Mesenchymal stem cell (in vitro differentiated cells and primary cell): ENCODE measurements at regions not wholly inside any gene's neighbourhood (a gene's known extent, or its start where the extent isn't known, plus 50 kb on each side); places are given as distances from the start of the nearest gene placed in this dataset.
A peak's percentile ranks its signal among the peaks of the same experiment; 100 is the strongest.

Experiments
- DNase-seq: peaks from one replicate; pipeline ENCODE4 v3.0.0-alpha.2; 2013
- H2AFZ ChIP-seq: one replicate; pipeline ENCODE4 v1.6.1; 2013; ENCODE audit warnings: low read depth, mild to moderate bottlenecking, control low read depth, inconsistent platforms, low read length, moderate library complexity
- H2AK5ac ChIP-seq: 2 replicates; pipeline ENCODE4 v1.6.1; 2013; ENCODE audit warnings: low read length, moderate library complexity, mild to moderate bottlenecking, inconsistent platforms; ENCODE audit not compliant: severe bottlenecking
- H2BK120ac ChIP-seq: one replicate; pipeline ENCODE4 v1.6.1; 2013; ENCODE audit warnings: low read depth, mild to moderate bottlenecking, inconsistent platforms, low read length, moderate library complexity
- H2BK12ac ChIP-seq, 2 experiments: one replicate each; pipeline ENCODE4 v1.6.1; 2013; ENCODE audit warnings: inconsistent platforms in 2 of 2, low read length in 2 of 2, mild to moderate bottlenecking in 2 of 2, moderate library complexity in 2 of 2, control low read depth in 1 of 2
- H2BK15ac ChIP-seq: one replicate; pipeline ENCODE4 v1.6.1; 2013; ENCODE audit warnings: mild to moderate bottlenecking, low read depth, inconsistent platforms; ENCODE audit not compliant: poor library complexity, severe bottlenecking
- H2BK5ac ChIP-seq: 2 replicates; pipeline ENCODE4 v1.6.1; 2013; ENCODE audit warnings: low read depth, mild to moderate bottlenecking, low read length, control low read depth, inconsistent platforms; ENCODE audit not compliant: poor library complexity, severe bottlenecking
- H3K14ac ChIP-seq, 2 experiments: one replicate each; pipeline ENCODE4 v1.6.1; 2013; ENCODE audit warnings: inconsistent platforms in 2 of 2, low read length in 2 of 2, control low read depth in 1 of 2, mild to moderate bottlenecking in 1 of 2, moderate library complexity in 1 of 2
- H3K18ac ChIP-seq, 2 experiments: one replicate each; pipeline ENCODE4 v1.6.1; 2013; ENCODE audit warnings: inconsistent platforms in 2 of 2, low read length in 2 of 2, control low read depth in 1 of 2, low read depth in 1 of 2, mild to moderate bottlenecking in 1 of 2
- H3K23ac ChIP-seq, 2 experiments: one replicate each; pipeline ENCODE4 v1.6.1; 2013; ENCODE audit warnings: inconsistent platforms in 2 of 2, low read length in 2 of 2, mild to moderate bottlenecking in 2 of 2, moderate library complexity in 2 of 2, control low read depth in 1 of 2
- H3K27ac ChIP-seq: 2 replicates; pipeline ENCODE4 v1.5.1; 2013; ENCODE audit warnings: mild to moderate bottlenecking, moderate library complexity, low read length, control low read depth, inconsistent platforms; ENCODE audit not compliant: poor library complexity, severe bottlenecking
- H3K27me3 ChIP-seq, 2 experiments: 2 replicates each; pipeline versions ENCODE4 v1.6.1 to v1.7.0; 2013; ENCODE audit warnings: low read length in 2 of 2, mild to moderate bottlenecking in 2 of 2, moderate library complexity in 2 of 2, control low read depth in 1 of 2, inconsistent platforms in 1 of 2; ENCODE audit not compliant: control insufficient read depth in 1 of 2, insufficient read depth in 1 of 2
- H3K36me3 ChIP-seq, 2 experiments: 2 replicates each; pipeline versions ENCODE4 v1.6.1 to v1.7.0; 2013; ENCODE audit warnings: low read length in 2 of 2, control low read depth in 1 of 2, inconsistent platforms in 1 of 2, low read depth in 1 of 2, mild to moderate bottlenecking in 1 of 2; ENCODE audit not compliant: insufficient read depth in 2 of 2, control insufficient read depth in 1 of 2
- H3K4ac ChIP-seq, 2 experiments: one replicate each; pipeline ENCODE4 v1.6.1; 2013; ENCODE audit warnings: inconsistent platforms in 2 of 2, low read length in 2 of 2, mild to moderate bottlenecking in 2 of 2, moderate library complexity in 2 of 2, control low read depth in 1 of 2, low read depth in 1 of 2
- H3K4me1 ChIP-seq: 2 replicates; pipeline ENCODE4 v1.6.1; 2013; ENCODE audit warnings: low read depth, low read length, control low read depth; ENCODE audit not compliant: control insufficient read depth, insufficient read depth
- H3K4me2 ChIP-seq: 2 replicates; pipeline ENCODE4 v1.6.1; 2013; ENCODE audit warnings: low read length, mild to moderate bottlenecking, inconsistent platforms; ENCODE audit not compliant: poor library complexity, severe bottlenecking
- H3K4me3 ChIP-seq, 2 experiments: 2 replicates each; pipeline versions ENCODE4 v1.5.1 to v1.7.0; 2013; ENCODE audit warnings: low read length in 2 of 2, mild to moderate bottlenecking in 2 of 2, control low read depth in 1 of 2, low read depth in 1 of 2; ENCODE audit not compliant: insufficient read depth in 1 of 2
- H3K79me1 ChIP-seq: replicated peaks from 2 replicates; pipeline ENCODE4 v1.6.1; 2013; ENCODE audit warnings: mild to moderate bottlenecking, control low read depth, low read length, inconsistent platforms; ENCODE audit not compliant: poor library complexity, severe bottlenecking
- H3K9ac ChIP-seq: 2 replicates; pipeline ENCODE4 v1.7.0; 2013; ENCODE audit warnings: mild to moderate bottlenecking, low read length, moderate library complexity
- H3K9me3 ChIP-seq: 2 replicates; pipeline ENCODE4 v1.7.0; 2013; ENCODE audit warnings: mild to moderate bottlenecking, low read length; ENCODE audit not compliant: control insufficient read depth
- H4K8ac ChIP-seq: one replicate; pipeline ENCODE4 v1.6.1; 2013; ENCODE audit warnings: inconsistent platforms, mild to moderate bottlenecking, low read length, moderate library complexity
- H4K91ac ChIP-seq: one replicate; pipeline ENCODE4 v1.6.1; 2013; ENCODE audit warnings: mild to moderate bottlenecking, low read length, inconsistent platforms
- WGBS: methylation state at CpG from one replicate; pipeline ENCODE4 v1.1.7; 2013; ENCODE audit warnings: mixed read lengths; 5-methylcytosine and 5-hydroxymethylcytosine counted together

- 85% methylated on average over 34 of the region's 35 CpGs for WGBS
- no peaks in the 10 kb centered on the region for H3K79me1 ChIP-seq
- no peak overlapping the region for H3K23ac ChIP-seq
- H3K9ac ChIP-seq: no peak overlapping the region
- no peak overlapping the region for H2BK12ac ChIP-seq
- H2AK5ac ChIP-seq: no peak overlapping the region
- no peak for DNase-seq
- H3K36me3 ChIP-seq: no peaks in the 10 kb centered on the region
- no peak overlapping the region for H2BK120ac ChIP-seq
- H3K4me1 ChIP-seq: no peaks in the 10 kb centered on the region
- no peak overlapping the region for H3K4me2 ChIP-seq
- H3K9me3 ChIP-seq: no peaks in the 10 kb centered on the region
- no peak overlapping the region for H2BK15ac ChIP-seq
- no peak overlapping the region for H3K18ac ChIP-seq
- no peaks in the 10 kb centered on the region for H3K27me3 ChIP-seq
- H2BK5ac ChIP-seq: no peak overlapping the region
- no peak overlapping the region for H3K27ac ChIP-seq
- no peak overlapping the region for H3K4ac ChIP-seq
- H3K4me3 ChIP-seq: peak overlapping the region in 1 of 2 experiments; percentile 15
- no peak overlapping the region for H4K91ac ChIP-seq
- no peak overlapping the region for H3K14ac ChIP-seq
- no peak overlapping the region for H4K8ac ChIP-seq
- H2AFZ ChIP-seq: no peak overlapping the region
Measured at GRCh38 chr22:48517039-48518030, 1310.3 kb downstream of the BRD1 start.

- 75% methylated on average over 9 of the region's 9 CpGs for WGBS
- no peaks in the 10 kb centered on the region for H3K79me1 ChIP-seq
- H2AK5ac ChIP-seq: no peak overlapping the region
- no peak overlapping the region for H2BK5ac ChIP-seq
- H3K23ac ChIP-seq: no peak overlapping the region
- no peak overlapping the region for H3K27ac ChIP-seq
- no peaks in the 10 kb centered on the region for H3K27me3 ChIP-seq
- no peak overlapping the region for H4K8ac ChIP-seq
- no peaks in the 10 kb centered on the region for H3K4me1 ChIP-seq
- H3K36me3 ChIP-seq: no peaks in the 10 kb centered on the region
- H2BK15ac ChIP-seq: no peak overlapping the region
- DNase-seq: no peak
- no peak overlapping the region for H3K14ac ChIP-seq
- no peak overlapping the region for H2BK12ac ChIP-seq
- H3K9ac ChIP-seq: no peak overlapping the region
- H3K4me3 ChIP-seq: no peak overlapping the region
- no peak overlapping the region for H3K4ac ChIP-seq
- H3K18ac ChIP-seq: no peak overlapping the region
- no peak overlapping the region for H3K4me2 ChIP-seq
- H2AFZ ChIP-seq: no peak overlapping the region
- no peak overlapping the region for H4K91ac ChIP-seq
- no peaks in the 10 kb centered on the region for H3K9me3 ChIP-seq
- no peak overlapping the region for H2BK120ac ChIP-seq
Measured at GRCh38 chr22:48516571-48516970, 1311.1 kb downstream of the BRD1 start.

GRCh38 chr22:48515571-48516200 is 1312.0 kb downstream of the BRD1 start:
- Histone ChIP-seq H3K36me3 (no peaks in the 10 kb centered on the region), H2BK5ac (no peak overlapping the region), H3K23ac (no peak overlapping the region), H3K4me2 (no peak overlapping the region), H2BK12ac (no peak overlapping the region), H3K4ac (no peak overlapping the region), H3K9me3 (no peaks in the 10 kb centered on the region), H3K79me1 (no peaks in the 10 kb centered on the region), H4K8ac (no peak overlapping the region), H3K4me3 (no peak overlapping the region), H3K4me1 (no peaks in the 10 kb centered on the region), H3K9ac (no peak overlapping the region), H4K91ac (no peak overlapping the region), H3K14ac (no peak overlapping the region), H3K27me3 (no peaks in the 10 kb centered on the region), H2AK5ac (no peak overlapping the region), H3K18ac (no peak overlapping the region), H2BK15ac (no peak overlapping the region), H2AFZ (no peak overlapping the region), H3K27ac (no peak overlapping the region), H2BK120ac (no peak overlapping the region)
- WGBS: 89% methylated on average over 22 of the region's 24 CpGs
- DNase-seq: no peak

- Histone ChIP-seq H3K4me2 (no peak overlapping the region), H4K91ac (no peak overlapping the region), H3K23ac (no peak overlapping the region), H3K9me3 (no peaks in the 10 kb centered on the region), H3K27me3 (no peaks in the 10 kb centered on the region), H3K18ac (no peak overlapping the region), H3K4me3 (no peak overlapping the region), H2BK120ac (no peak overlapping the region), H3K79me1 (no peaks in the 10 kb centered on the region), H4K8ac (no peak overlapping the region), H2AFZ (no peak overlapping the region), H3K4ac (no peak overlapping the region), H3K14ac (no peak overlapping the region), H2BK15ac (no peak overlapping the region), H3K27ac (no peak overlapping the region), H2BK5ac (no peak overlapping the region), H3K9ac (no peak overlapping the region), H2BK12ac (no peak overlapping the region), H3K4me1 (no peaks in the 10 kb centered on the region), H2AK5ac (no peak overlapping the region), H3K36me3 (no peaks in the 10 kb centered on the region)
- WGBS: 87% methylated on average over 9 of the region's 10 CpGs
- no peak for DNase-seq
Measured at GRCh38 chr22:48513929-48514328, 1313.7 kb downstream of the BRD1 start.
